Liver (tissue), 3 donors: ENCODE measurements at regions not wholly inside any gene's neighbourhood (a gene's known extent, or its start where the extent isn't known, plus 50 kb on each side); places are given as distances from the start of the nearest gene placed in this dataset.
"Not testable (repeated sequence)": the region's sequence is repeated elsewhere in the genome, so short reads cannot be mapped to it uniquely, and the experiment has no call there.

ENCODE experiments used
- ATF3 ChIP-seq: IDR thresholded peaks from 2 replicates; pipeline ENCODE4 v1.6.1; 2016; ENCODE audit warnings: antibody characterized with exemption
- CTCF ChIP-seq: fragments of 150-350 bp; IDR thresholded peaks from 2 replicates; pipeline ENCODE4 v1.5.1; 2017; ENCODE audit warnings: improper control_type of control experiment, low read depth, low read length; ENCODE audit not compliant: missing input control
- HNF4G ChIP-seq: IDR thresholded peaks from 2 replicates; pipeline ENCODE4 v1.6.1; 2016; ENCODE audit warnings: antibody characterized with exemption
- MAX ChIP-seq: IDR thresholded peaks from 2 replicates; pipeline ENCODE4 v1.6.1; 2016; ENCODE audit warnings: antibody characterized with exemption
- RAD21 ChIP-seq, 2 donors: IDR thresholded peaks; 2 replicates each; pipeline ENCODE4 v1.6.1; 2016; ENCODE audit warnings: antibody characterized with exemption in 2 of 2, mild to moderate bottlenecking in 2 of 2
- TAF1 ChIP-seq: conservative IDR thresholded peaks from 2 replicates; pipeline ENCODE4 v1.6.1; 2016; ENCODE audit warnings: antibody characterized with exemption, mild to moderate bottlenecking
- YY1 ChIP-seq: IDR thresholded peaks from 2 replicates; pipeline ENCODE4 v1.6.1; 2016; ENCODE audit warnings: antibody characterized with exemption, mild to moderate bottlenecking
- donor health status: healthy.
- donor health status: healthy.

GRCh38 chr10:53029872-53030849 lies 257.6 kb upstream of the MBL2 start:
- TF ChIP-seq ATF3; YY1; CTCF; HNF4G; MAX; TAF1; RAD21 (IDR thresholded peaks at IDR 0.05): not testable (repeated sequence)
